Right atrium auricular region (tissue), 2 donors: ENCODE measurements at regions not wholly inside any gene's neighbourhood (a gene's known extent, or its start where the extent isn't known, plus 50 kb on each side); places are given as distances from the start of the nearest gene placed in this dataset.

ENCODE experiments used
- DNase-seq: peaks from one replicate; pipeline ENCODE4 v3.0.0-alpha.2; 2019; ENCODE audit warnings: low spot score
- H3K27ac ChIP-seq, 2 donors: fragments of 200-600 bp; sonication (generic); 1 replicate in 1 of 2; 2 replicates in 1 of 2; pipeline ENCODE4 v1.5.1; 2016 to 2019
- H3K27me3 ChIP-seq, 2 donors: fragments of 200-600 bp; sonication (generic); one replicate each; pipeline versions ENCODE4 v1.5.1 to v1.6.0; 2017 to 2019
- H3K36me3 ChIP-seq: fragments of 200-600 bp; sonication (generic); one replicate; pipeline ENCODE4 v1.5.1; 2016
- H3K4me1 ChIP-seq, 2 donors: fragments of 200-600 bp; sonication (generic); one replicate each; pipeline versions ENCODE4 v1.5.1 to v1.6.0; 2017 to 2019
- H3K4me3 ChIP-seq, 2 donors: fragments of 200-600 bp; sonication (generic); 1 replicate in 1 of 2; 2 replicates in 1 of 2; pipeline ENCODE4 v1.5.1; 2017 to 2019; ENCODE audit warnings: mild to moderate bottlenecking in 1 of 2, moderate library complexity in 1 of 2
- H3K9me3 ChIP-seq, 2 donors: fragments of 200-600 bp; sonication (generic); one replicate each; pipeline ENCODE4 v1.5.1; 2019
- TF ChIP-seq, protein P1 (sequence below), 2 donors: fragments of 200-600 bp; sonication (generic); IDR thresholded peaks; one replicate each; pipeline ENCODE4 v1.5.1; 2019; ENCODE audit warnings: antibody characterized with exemption in 2 of 2

- H3K4me3 ChIP-seq: no peak overlapping the region
- no peak overlapping the region for H3K27ac ChIP-seq
- H3K27me3 ChIP-seq: no peaks in the 10 kb centered on the region
- no peaks in the 10 kb centered on the region for H3K9me3 ChIP-seq
- no peaks in the 10 kb centered on the region for H3K36me3 ChIP-seq
- no peaks in the 10 kb centered on the region for H3K4me1 ChIP-seq
- TF ChIP-seq, protein P1, sequence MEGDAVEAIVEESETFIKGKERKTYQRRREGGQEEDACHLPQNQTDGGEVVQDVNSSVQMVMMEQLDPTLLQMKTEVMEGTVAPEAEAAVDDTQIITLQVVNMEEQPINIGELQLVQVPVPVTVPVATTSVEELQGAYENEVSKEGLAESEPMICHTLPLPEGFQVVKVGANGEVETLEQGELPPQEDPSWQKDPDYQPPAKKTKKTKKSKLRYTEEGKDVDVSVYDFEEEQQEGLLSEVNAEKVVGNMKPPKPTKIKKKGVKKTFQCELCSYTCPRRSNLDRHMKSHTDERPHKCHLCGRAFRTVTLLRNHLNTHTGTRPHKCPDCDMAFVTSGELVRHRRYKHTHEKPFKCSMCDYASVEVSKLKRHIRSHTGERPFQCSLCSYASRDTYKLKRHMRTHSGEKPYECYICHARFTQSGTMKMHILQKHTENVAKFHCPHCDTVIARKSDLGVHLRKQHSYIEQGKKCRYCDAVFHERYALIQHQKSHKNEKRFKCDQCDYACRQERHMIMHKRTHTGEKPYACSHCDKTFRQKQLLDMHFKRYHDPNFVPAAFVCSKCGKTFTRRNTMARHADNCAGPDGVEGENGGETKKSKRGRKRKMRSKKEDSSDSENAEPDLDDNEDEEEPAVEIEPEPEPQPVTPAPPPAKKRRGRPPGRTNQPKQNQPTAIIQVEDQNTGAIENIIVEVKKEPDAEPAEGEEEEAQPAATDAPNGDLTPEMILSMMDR (IDR thresholded peaks at IDR 0.05): no peak
- DNase-seq: no peak
These were observed 157.4 kb upstream of the HMGA2 start for GRCh38 chr12:65666876-65667275.

DNA sequence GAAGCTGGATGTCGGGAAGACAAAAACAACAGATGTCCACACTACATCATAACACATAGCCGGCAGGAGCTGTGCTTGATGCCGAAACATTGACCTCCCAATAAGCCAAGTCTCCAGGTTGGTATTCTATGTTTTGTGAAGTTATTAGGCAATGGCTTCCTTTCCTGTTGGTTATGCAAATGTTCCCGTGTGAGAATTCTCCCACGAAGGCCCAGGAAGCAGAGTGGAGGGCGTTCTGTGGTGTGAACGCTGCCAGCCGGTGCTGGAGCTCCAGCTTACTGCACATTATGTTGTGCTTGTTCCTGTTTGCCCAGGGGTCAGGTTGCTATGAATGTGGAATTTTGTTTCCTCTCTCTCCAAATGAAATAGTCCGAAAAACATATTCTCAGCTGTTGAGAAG, 156.4 kb upstream of the HMGA2 start:
- TF ChIP-seq, protein P1 (IDR thresholded peaks at IDR 0.05): no peak
- Histone ChIP-seq H3K4me3 (no peak overlapping the region), H3K27me3 (no peaks in the 10 kb centered on the region), H3K9me3 (no peaks in the 10 kb centered on the region), H3K27ac (no peak overlapping the region), H3K4me1 (no peaks in the 10 kb centered on the region), H3K36me3 (no peaks in the 10 kb centered on the region)
- DNase-seq: no peak

DNA sequence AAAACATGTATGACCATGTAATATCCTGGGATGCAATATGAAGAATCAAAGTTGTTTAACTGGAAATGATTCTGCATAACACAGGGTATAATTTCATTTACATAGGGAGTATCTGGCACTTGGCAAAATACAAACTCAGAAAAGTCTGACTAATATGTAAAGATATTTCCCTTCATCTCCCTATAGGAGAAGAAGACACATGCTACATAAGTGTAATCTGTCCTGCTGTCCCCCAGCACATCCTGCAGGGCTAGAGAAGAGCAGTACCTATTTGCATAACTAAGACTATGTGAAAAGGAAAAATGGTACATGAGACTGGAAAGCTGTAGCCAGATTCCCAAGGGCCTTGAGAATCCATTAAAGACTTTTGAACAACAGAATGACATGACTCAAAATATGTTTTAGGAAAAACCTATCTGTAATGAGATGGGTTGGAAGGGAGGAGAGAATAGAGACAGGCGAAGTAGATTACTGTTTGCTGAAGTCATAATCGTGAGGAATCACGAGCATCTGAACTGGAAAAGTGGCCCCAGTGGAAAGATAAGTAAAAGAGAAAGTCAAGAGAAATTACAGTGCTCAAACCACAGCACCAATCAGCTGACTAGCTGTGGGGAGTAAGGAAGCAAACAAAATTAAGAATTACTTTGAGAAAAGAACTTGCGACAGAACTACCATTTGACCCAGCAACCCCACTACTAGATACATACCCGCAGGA, 155.1 kb upstream of the HMGA2 start:
- no peak overlapping the region for H3K4me3 ChIP-seq
- no peaks in the 10 kb centered on the region for H3K27me3 ChIP-seq
- TF ChIP-seq, protein P1 (IDR thresholded peaks at IDR 0.05): no peak
- H3K27ac ChIP-seq: no peak overlapping the region
- no peaks in the 10 kb centered on the region for H3K4me1 ChIP-seq
- no peaks in the 10 kb centered on the region for H3K9me3 ChIP-seq
- DNase-seq: no peak
- no peaks in the 10 kb centered on the region for H3K36me3 ChIP-seq

DNA sequence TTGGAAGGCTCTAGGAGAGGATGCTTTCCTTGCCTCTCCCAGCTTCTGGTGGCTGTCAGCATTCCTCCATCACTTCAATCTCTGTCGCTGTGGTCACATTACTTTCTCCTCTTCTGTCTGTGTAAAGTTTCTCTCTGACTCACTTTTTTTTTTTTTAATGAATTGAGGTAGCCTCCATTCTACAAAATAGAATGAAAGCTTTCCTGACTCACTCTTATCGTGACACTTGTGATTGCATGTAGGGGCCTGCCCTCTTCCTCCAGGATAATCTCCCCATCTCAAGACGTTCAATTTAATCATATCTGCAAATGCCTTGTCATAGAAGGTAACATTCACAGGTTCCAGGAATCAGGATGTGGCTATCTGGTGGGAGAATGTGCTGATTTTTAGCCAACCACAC, 153.5 kb upstream of the HMGA2 start:
- Histone ChIP-seq H3K4me1 (no peaks in the 10 kb centered on the region), H3K27me3 (no peaks in the 10 kb centered on the region), H3K9me3 (no peaks in the 10 kb centered on the region), H3K4me3 (no peak overlapping the region), H3K27ac (no peak overlapping the region), H3K36me3 (no peaks in the 10 kb centered on the region)
- DNase-seq: no peak
- TF ChIP-seq, protein P1 (IDR thresholded peaks at IDR 0.05): no peak

GRCh38 chr12:65672441-65672840, 151.8 kb upstream of the HMGA2 start:
- Histone ChIP-seq H3K27ac (no peak overlapping the region), H3K36me3 (no peaks in the 10 kb centered on the region), H3K27me3 (no peaks in the 10 kb centered on the region), H3K4me3 (no peak overlapping the region), H3K9me3 (no peaks in the 10 kb centered on the region), H3K4me1 (no peaks in the 10 kb centered on the region)
- no peak for DNase-seq
- TF ChIP-seq, protein P1 (IDR thresholded peaks at IDR 0.05): no peak

DNA sequence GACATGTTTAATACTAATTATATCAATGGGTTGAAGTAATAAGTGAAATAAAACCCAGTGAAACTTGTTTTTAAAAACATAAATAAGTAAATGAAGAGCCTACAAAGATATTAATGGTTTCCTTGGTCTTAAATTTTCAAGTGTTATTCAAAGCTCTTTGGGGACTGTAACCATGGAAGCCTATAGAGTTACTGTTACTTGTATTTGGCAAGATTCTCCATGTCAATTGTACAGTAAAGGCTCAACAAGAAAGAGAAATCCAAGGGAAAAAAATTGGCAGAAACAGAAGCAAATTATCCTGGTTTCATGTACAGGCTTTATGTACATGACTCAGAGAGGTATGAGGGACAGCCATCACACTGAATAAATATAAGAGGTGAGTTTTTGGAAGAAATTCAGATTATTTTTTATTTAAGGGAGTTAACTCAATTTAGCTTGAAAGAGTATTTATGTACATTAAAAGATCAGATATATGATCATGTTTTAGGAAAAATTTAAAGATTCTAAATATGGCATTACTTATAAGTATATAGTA, 151.1 kb upstream of the HMGA2 start:
- DNase-seq: no peak
- TF ChIP-seq, protein P1 (IDR thresholded peaks at IDR 0.05): no peak
- H3K4me1 ChIP-seq: no peaks in the 10 kb centered on the region

More for the DNA sequence above, 151.1 kb upstream of the HMGA2 start:
- Histone ChIP-seq H3K4me3 (no peak overlapping the region), H3K27ac (no peak overlapping the region), H3K36me3 (no peaks in the 10 kb centered on the region), H3K27me3 (no peaks in the 10 kb centered on the region), H3K9me3 (no peaks in the 10 kb centered on the region)
